GM18858 (cell line): ENCODE measurements at regions not wholly inside any gene's neighbourhood (a gene's known extent, or its start where the extent isn't known, plus 50 kb on each side); places are given as distances from the start of the nearest gene placed in this dataset.

Experiments used
- ATAC-seq: cut with Tn5 transposase; IDR thresholded peaks from one replicate; pipeline ENCODE4 v1.9.1; 2021; ENCODE audit not compliant: unreplicated experiment

DNA sequence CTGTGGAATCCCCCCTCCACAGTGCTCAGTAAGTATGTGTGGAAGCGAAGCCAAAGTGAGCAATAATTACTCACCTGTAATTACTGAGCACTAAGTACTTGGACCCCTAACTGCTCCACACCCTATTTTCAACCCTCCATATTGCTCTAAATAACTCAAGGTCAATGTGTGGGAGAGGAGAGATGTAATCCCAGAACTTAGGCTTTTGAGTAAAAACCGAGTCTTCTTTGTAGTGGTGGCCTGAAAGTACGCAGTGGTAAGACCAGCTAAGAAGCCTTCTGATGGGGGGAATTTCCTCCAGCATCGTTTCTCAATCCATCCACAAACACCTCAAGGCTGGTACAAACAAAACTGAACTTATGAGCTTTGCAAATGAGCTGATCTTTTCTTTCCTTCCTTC is 551.6 kb downstream of the ZEB2 start:
- no peak for ATAC-seq

GRCh38 chr2:143965493-143966164 is 554.3 kb downstream of the ZEB2 start:
- no peak for ATAC-seq

DNA sequence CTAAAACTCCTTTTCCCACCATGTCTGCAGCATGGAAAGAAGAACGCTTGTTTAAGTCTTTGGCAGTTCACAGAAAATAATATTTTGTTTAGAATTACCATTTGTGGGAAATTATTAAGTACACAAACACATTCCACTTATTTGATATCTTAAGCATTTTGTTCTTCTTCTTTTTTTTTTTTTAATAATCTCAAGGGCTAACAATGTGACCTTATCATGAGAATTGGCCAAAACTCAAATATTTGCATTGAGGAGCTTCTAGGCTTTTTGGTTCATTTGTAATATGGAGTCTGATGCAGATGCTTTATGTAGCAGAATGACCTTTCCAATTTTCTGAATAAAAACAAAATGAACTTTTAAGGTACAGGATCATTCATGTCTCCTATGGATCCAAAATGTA is 555.0 kb downstream of the ZEB2 start:
- ATAC-seq: no peak

DNA sequence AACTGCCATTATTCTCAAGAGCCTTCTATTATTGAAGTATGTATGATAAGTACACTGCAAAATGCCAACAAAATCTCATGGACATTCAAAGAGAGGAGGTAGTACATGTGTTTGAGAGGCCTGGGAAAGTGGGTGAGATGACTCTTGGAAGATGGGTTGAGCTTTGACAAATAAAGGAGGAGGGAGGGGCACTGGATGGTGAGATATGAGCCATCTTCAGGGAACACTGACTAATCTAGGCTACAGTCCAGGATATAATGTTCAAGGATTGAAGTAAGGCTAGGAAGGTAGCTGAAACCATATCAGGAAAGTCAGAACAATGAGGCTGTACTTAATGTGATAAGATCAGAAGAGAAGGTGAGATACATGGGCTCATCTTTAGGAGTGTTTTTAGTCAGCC is 559.7 kb downstream of the ZEB2 start:
- no peak for ATAC-seq

- no peak for ATAC-seq
These were observed 562.6 kb downstream of the ZEB2 start for GRCh38 chr2:143957321-143957720.

- no peak for ATAC-seq
These were observed 564.4 kb downstream of the ZEB2 start for GRCh38 chr2:143955401-143956065.

GRCh38 chr2:143954844-143955243 is 565.1 kb downstream of the ZEB2 start:
- ATAC-seq: no peak

DNA sequence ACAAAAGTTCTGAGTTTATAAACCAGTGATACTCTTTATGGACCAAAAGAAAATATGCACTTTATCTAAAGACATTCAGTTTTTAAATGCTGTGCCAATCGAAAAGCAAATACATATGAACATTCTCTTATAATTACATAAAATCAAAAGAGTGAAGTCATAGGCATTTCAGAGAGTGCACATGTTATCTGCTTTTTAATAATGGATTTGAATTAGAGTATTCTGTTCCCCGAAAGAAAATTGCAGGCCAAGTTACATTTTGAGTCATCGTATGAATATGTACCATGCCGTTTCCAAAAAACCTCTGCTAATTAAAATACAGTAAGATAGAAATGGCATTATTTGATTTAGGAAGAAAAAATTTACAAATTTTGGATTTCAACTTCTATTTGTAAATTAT is 565.7 kb downstream of the ZEB2 start:
- no peak for ATAC-seq

GRCh38 chr2:143953451-143954030 is 566.4 kb downstream of the ZEB2 start:
- ATAC-seq: no peak

DNA sequence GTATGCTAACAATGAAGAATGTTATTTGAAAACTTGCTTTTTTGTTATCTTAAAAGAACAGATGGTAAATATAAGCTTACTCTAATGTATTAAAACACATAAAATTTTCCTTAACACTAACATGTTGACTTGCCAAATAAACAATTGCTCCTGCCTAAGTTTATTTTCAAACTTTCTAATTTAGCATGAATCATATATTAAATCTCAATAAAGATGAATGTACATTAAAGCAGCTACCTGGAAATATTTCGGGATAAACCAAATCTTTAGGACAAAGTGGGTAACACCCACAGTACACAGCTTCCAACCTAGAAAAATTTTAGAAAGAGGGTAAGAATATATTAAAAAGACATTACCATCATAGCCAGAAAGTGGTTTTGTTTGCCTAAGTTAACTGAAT is 567.4 kb downstream of the ZEB2 start:
- no peak for ATAC-seq

DNA sequence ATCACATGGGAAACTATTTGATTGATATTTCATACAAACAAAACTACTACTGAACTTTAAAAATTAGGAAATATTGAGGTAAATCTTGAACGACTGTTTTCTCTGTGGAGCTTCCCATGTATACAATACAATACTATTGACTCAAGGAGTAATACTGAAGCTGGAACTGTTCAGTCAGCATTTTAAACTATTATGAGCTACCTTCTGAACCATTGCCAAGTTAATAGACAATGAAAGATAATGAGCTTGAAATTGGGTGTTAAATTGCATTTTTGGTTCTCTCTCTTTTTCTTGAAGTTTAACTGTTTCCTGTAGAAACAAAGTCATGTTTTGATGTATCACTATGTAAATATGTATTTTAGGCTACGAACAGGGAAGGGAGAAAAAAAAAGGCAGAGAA is 569.2 kb downstream of the ZEB2 start:
- ATAC-seq: no peak

DNA sequence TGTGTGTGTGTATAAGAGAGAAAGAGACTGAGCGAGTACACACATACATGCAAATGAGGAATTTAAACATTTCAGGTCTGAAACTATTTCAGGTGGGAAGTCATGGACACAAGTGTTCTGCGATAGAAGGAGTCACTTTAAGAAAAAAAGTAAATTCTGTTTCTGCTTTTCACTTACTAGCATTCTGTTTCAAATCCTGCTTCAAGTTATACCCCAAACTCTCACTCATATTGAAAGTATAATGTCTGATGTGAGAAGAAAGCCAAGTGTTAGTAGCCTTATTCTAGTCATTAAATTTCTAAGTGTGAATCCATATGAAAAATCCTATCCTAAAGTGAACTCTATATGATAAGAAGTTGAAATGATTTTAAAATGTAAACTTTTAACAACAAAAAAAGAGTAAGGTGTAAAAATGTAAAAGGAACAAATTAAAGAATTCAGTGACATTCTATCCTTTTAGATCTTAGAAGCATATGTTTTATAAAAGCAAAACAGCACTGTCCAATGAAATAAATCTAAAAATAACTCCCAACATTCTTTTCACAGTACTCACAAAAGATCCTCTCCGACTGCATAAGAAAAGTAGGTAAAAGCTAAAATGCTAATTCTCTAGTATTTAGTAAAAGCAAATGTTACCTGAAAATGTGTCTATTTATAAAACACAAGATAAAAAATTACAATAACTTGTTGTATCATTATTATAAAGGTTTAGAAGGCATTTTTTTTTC is 570.6 kb downstream of the ZEB2 start:
- ATAC-seq: peak; percentile 88

DNA sequence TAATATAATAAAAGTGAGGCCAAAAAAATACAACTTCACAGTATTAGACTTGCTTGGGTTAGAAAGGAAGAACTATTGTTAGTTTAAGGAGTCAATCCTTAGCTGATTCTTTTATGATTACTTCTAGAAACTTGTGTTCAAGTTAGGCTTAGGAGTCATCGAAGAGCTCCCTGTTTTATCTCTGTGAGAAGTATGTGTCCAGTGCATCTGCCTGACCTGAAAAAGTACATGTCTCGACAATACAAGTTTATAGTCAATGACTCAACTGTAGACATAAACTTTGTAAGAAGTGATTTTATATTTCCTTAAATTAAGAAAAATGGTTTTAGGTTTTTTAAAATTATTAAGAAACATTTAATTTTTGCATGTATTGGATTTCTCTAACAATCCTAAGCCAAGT is 571.2 kb downstream of the ZEB2 start:
- no peak for ATAC-seq

- ATAC-seq: no peak
These were observed 573.2 kb downstream of the ZEB2 start for GRCh38 chr2:143946436-143947391.

GRCh38 chr2:143942486-143942885 is 577.4 kb downstream of the ZEB2 start:
- no peak for ATAC-seq

DNA sequence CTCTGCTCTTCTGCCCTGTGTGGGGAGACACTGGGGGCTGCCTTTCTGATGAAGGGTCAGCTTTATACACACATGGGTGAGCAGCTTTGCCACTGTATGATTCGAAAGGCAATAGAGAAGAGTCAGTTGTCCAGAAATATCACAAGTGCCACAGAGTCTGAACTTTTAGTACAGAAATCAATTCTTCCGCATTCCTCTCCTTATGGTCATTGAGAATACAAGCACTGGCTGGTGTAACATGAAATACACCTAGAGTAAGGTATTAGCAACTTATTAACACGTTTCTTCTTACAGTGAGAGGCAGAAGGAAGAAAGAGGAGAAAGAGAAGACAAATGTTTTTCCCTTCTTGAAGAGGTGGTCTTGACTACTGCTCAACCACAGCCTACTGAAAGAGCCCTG is 579.2 kb downstream of the ZEB2 start:
- no peak for ATAC-seq

- no peak for ATAC-seq
These were observed 580.1 kb downstream of the ZEB2 start for GRCh38 chr2:143939626-143940330.

GRCh38 chr2:143937723-143938350 is 582.1 kb downstream of the ZEB2 start:
- ATAC-seq: no peak

- peak; percentile 64 for ATAC-seq
These were observed 582.8 kb downstream of the ZEB2 start for GRCh38 chr2:143936848-143937722.
